GM23338 (cell line): ENCODE measurements at regions not wholly inside any gene's neighbourhood (a gene's known extent, or its start where the extent isn't known, plus 50 kb on each side); places are given as distances from the start of the nearest gene placed in this dataset.

ENCODE experiments used
- ATAC-seq: fragments of 200-7000 bp; cut with Tn5 transposase; 3 replicates; pipeline ENCODE4 v1.9.1; 2020
- DNase-seq: peaks from one replicate; pipeline ENCODE4 v3.0.0-alpha.2; 2015; ENCODE audit warnings: low spot score
- H2AFZ ChIP-seq: fragments of 200-600 bp; sonication (generic); 2 replicates; pipeline ENCODE4 v1.8.0; 2016; ENCODE audit warnings: antibody characterized with exemption, mild to moderate bottlenecking, moderate library complexity
- H3F3A ChIP-seq: fragments of 200-600 bp; sonication (generic); replicated peaks from 2 replicates; pipeline ENCODE4 v1.8.0; 2017; ENCODE audit warnings: antibody characterized with exemption, mixed run types, low read depth
- H3K27ac ChIP-seq: fragments of 200-600 bp; sonication (generic); 2 replicates; pipeline ENCODE4 v1.6.1; 2016; ENCODE audit warnings: low read depth
- H3K27me3 ChIP-seq: fragments of 200-600 bp; sonication (generic); 2 replicates; pipeline ENCODE4 v1.8.0; 2016; ENCODE audit warnings: mild to moderate bottlenecking, mixed run types, moderate library complexity; ENCODE audit not compliant: insufficient read depth
- H3K36me3 ChIP-seq: fragments of 200-600 bp; sonication (generic); 2 replicates; pipeline ENCODE4 v1.8.0; 2016; ENCODE audit warnings: mild to moderate bottlenecking; ENCODE audit not compliant: insufficient read depth
- H3K4me1 ChIP-seq: fragments of 200-600 bp; sonication (generic); 2 replicates; pipeline ENCODE4 v1.8.0; 2016; ENCODE audit warnings: mild to moderate bottlenecking, moderate library complexity; ENCODE audit not compliant: insufficient read depth
- H3K4me2 ChIP-seq: fragments of 200-600 bp; sonication (generic); 2 replicates; pipeline ENCODE4 v1.7.1; 2017; ENCODE audit warnings: mixed run types
- H3K4me3 ChIP-seq: fragments of 200-600 bp; sonication (generic); 2 replicates; pipeline ENCODE4 v1.6.1; 2016; ENCODE audit warnings: mixed run types
- H3K79me2 ChIP-seq: fragments of 200-600 bp; sonication (generic); replicated peaks from 2 replicates; pipeline ENCODE4 v1.8.0; 2017; ENCODE audit warnings: mild to moderate bottlenecking; ENCODE audit not compliant: insufficient read depth
- H3K9me2 ChIP-seq: fragments of 200-600 bp; sonication (generic); 2 replicates; pipeline ENCODE4 v1.8.0; 2017; ENCODE audit not compliant: insufficient read depth
- H4K20me1 ChIP-seq: fragments of 200-600 bp; sonication (generic); replicated peaks from 2 replicates; pipeline ENCODE4 v1.8.0; 2017; ENCODE audit warnings: mild to moderate bottlenecking; ENCODE audit not compliant: insufficient read depth
- H3K27ac Mint-ChIP-seq: 2 replicates; pipeline ENCODE4 v1.8.0; 2020; ENCODE audit warnings: inconsistent platforms, mild to moderate bottlenecking, moderate library complexity, mixed read lengths
- H3K27me3 Mint-ChIP-seq: 3 replicates; pipeline ENCODE4 v1.8.0; 2022; ENCODE audit warnings: low read depth, mild to moderate bottlenecking, moderate library complexity, mixed read lengths, inconsistent platforms; ENCODE audit not compliant: insufficient read depth, poor library complexity
- H3K36me3 Mint-ChIP-seq: 3 replicates; pipeline ENCODE4 v1.8.0; 2021; ENCODE audit warnings: low read depth, mild to moderate bottlenecking, inconsistent platforms, moderate library complexity, mixed read lengths
- H3K4me1 Mint-ChIP-seq: 3 replicates; pipeline ENCODE4 v1.8.0; 2020; ENCODE audit warnings: mild to moderate bottlenecking, inconsistent platforms, mixed read lengths
- H3K4me3 Mint-ChIP-seq: 3 replicates; pipeline ENCODE4 v1.8.0; 2021; ENCODE audit warnings: moderate library complexity, mild to moderate bottlenecking, inconsistent platforms, mixed read lengths
- H3K9me3 Mint-ChIP-seq: 3 replicates; pipeline ENCODE4 v1.8.0; 2020; ENCODE audit warnings: moderate library complexity, mild to moderate bottlenecking, inconsistent platforms, mixed read lengths
- CREB1 ChIP-seq: fragments of 250-450 bp; sonication (Bioruptor Pico); IDR thresholded peaks from 2 replicates; pipeline ENCODE4 v1.5.0; 2020; ENCODE audit warnings: low read depth, mild to moderate bottlenecking, moderate library complexity
- CTCF ChIP-seq, 2 experiments: fragments of 200-600 bp in 1 of 2; sonication (generic) in 1 of 2; conservative IDR thresholded peaks; 2 replicates each; pipeline versions ENCODE4 v1.5.1 to v1.6.1; 2016 to 2017; ENCODE audit warnings: antibody characterized with exemption in 2 of 2, low read depth in 2 of 2, mild to moderate bottlenecking in 2 of 2, moderate library complexity in 1 of 2
- ETS1 ChIP-seq: IDR thresholded peaks from 2 replicates; pipeline ENCODE4 v1.6.1; 2016; ENCODE audit warnings: antibody characterized with exemption
- EZH2 ChIP-seq: fragments of 200-600 bp; sonication (generic); IDR thresholded peaks from one replicate; pipeline ENCODE4 v1.8.0; 2017; ENCODE audit warnings: antibody characterized with exemption, mild to moderate bottlenecking, low read depth; ENCODE audit not compliant: unreplicated experiment
- EZH2phosphoT487 ChIP-seq: fragments of 200-600 bp; sonication (generic); IDR thresholded peaks from one replicate; pipeline ENCODE4 v1.8.1; 2018; ENCODE audit warnings: antibody characterized with exemption; ENCODE audit not compliant: unreplicated experiment
- JUNB ChIP-seq: IDR thresholded peaks from one replicate; pipeline ENCODE4 v1.6.1; 2016; ENCODE audit warnings: antibody characterized with exemption; ENCODE audit not compliant: unreplicated experiment
- NANOG ChIP-seq: IDR thresholded peaks from 2 replicates; pipeline ENCODE4 v1.6.1; 2016; ENCODE audit warnings: antibody characterized with exemption, borderline replicate concordance
- POLR2AphosphoS5 ChIP-seq: IDR thresholded peaks from 2 replicates; pipeline ENCODE4 v1.6.1; 2016; ENCODE audit warnings: antibody characterized with exemption, low read depth
- REST ChIP-seq: IDR thresholded peaks from one replicate; pipeline ENCODE4 v1.6.1; 2018; ENCODE audit warnings: antibody characterized with exemption; ENCODE audit not compliant: unreplicated experiment
- STAT1 ChIP-seq: IDR thresholded peaks from one replicate; pipeline ENCODE4 v1.6.1; 2016; ENCODE audit warnings: antibody characterized with exemption; ENCODE audit not compliant: unreplicated experiment
- ZNF114 ChIP-seq: fragments of 250-450 bp; sonication (Bioruptor Pico); IDR thresholded peaks from 2 replicates; pipeline ENCODE4 v1.5.0; 2020; ENCODE audit warnings: mild to moderate bottlenecking, moderate library complexity
- ZNF331 ChIP-seq: fragments of 250-450 bp; sonication (Bioruptor Pico); IDR thresholded peaks from 2 replicates; pipeline ENCODE4 v1.5.0; 2020; ENCODE audit warnings: low read depth, mild to moderate bottlenecking, moderate library complexity
- ZNF462 ChIP-seq: fragments of 250-450 bp; sonication (Bioruptor Pico); IDR thresholded peaks from 2 replicates; pipeline ENCODE4 v1.5.0; 2020; ENCODE audit warnings: mild to moderate bottlenecking, moderate library complexity

GRCh38 chr1:30311749-30312148, 411.6 kb downstream of the MATN1 start:
- no peaks in the 10 kb centered on the region for H3K36me3 ChIP-seq
- DNase-seq: no peak

More at GRCh38 chr1:30311749-30312148, 411.6 kb downstream of the MATN1 start:
- Mint-ChIP-seq H3K36me3 (no peaks in the 10 kb centered on the region), H3K9me3 (peaks cover 4% of the 10 kb centered on the region; the same call in 1 of the 3 replicates), H3K4me3 (no peak overlapping the region), H3K27ac (no peak overlapping the region), H3K27me3 (peaks cover 8% of the 10 kb centered on the region), H3K4me1 (peaks cover 4% of the 10 kb centered on the region; the same call in 2 of the 3 replicates)
- H3K4me2 ChIP-seq: no peak overlapping the region
- peak overlapping the region; percentile 59; the same call in 1 of the 2 replicates for H2AFZ ChIP-seq
- H3K79me2 ChIP-seq: no peaks in the 10 kb centered on the region
- no peaks in the 10 kb centered on the region for H3K27me3 ChIP-seq
- no peak overlapping the region for H3K4me3 ChIP-seq
- ATAC-seq: no peak
- no peaks in the 10 kb centered on the region for H3F3A ChIP-seq
- no peaks in the 10 kb centered on the region for H3K9me2 ChIP-seq
- H3K4me1 ChIP-seq: no peaks in the 10 kb centered on the region
- H3K27ac ChIP-seq: no peak overlapping the region
- no peaks in the 10 kb centered on the region for H4K20me1 ChIP-seq
- TF ChIP-seq ETS1 (no peak), CTCF (conservative IDR thresholded peaks at IDR 0.05; ENCODE audit: low read depth in 2 of 2) (no peak), ZNF114 (CRISPR knock-in tag) (no peak), STAT1 (no peak), NANOG (no peak), REST (no peak), JUNB (no peak), ZNF331 (no peak), POLR2AphosphoS5 (no peak), EZH2phosphoT487 (no peak), CREB1 (no peak), EZH2 (no peak), ZNF462 (no peak)
